Gastroesophageal sphincter (tissue), 4 donors: ENCODE measurements at regions not wholly inside any gene's neighbourhood (a gene's known extent, or its start where the extent isn't known, plus 50 kb on each side); places are given as distances from the start of the nearest gene placed in this dataset.
A peak's percentile ranks its signal among the peaks of the same experiment; 100 is the strongest.
"Not testable (repeated sequence)": the region's sequence is repeated elsewhere in the genome, so short reads cannot be mapped to it uniquely, and the experiment has no call there.

ENCODE experiments used
- ATAC-seq: fragments of 150-250 bp; one replicate; pipeline ENCODE4 v1.9.1; 2016; ENCODE audit warnings: mild to moderate bottlenecking, moderate library complexity
- H3K27ac ChIP-seq, 4 donors: fragments of 200-600 bp; sonication (generic) in 3 of 4; 1 replicate in 3 of 4; 2 replicates in 1 of 4; pipeline ENCODE4 v1.5.1; 2016 to 2019
- H3K27me3 ChIP-seq: fragments of 200-600 bp; sonication (generic); one replicate; pipeline ENCODE4 v1.5.1; 2019
- H3K36me3 ChIP-seq, 2 donors: fragments of 200-600 bp; sonication (generic); one replicate each; pipeline ENCODE4 v1.5.1; 2019; ENCODE audit warnings: control low read depth in 1 of 2
- H3K4me1 ChIP-seq, 3 donors: fragments of 200-600 bp; sonication (generic); 1 replicate in 2 of 3; 2 replicates in 1 of 3; pipeline ENCODE4 v1.5.1; 2016 to 2019; ENCODE audit warnings: control low read depth in 2 of 3
- H3K4me3 ChIP-seq, 2 donors: fragments of 200-600 bp; sonication (generic); one replicate each; pipeline ENCODE4 v1.5.1; 2019; ENCODE audit warnings: mild to moderate bottlenecking in 1 of 2, moderate library complexity in 1 of 2
- H3K9me3 ChIP-seq, 3 donors: fragments of 200-600 bp; sonication (generic); one replicate each; pipeline ENCODE4 v1.5.1; 2017 to 2019; ENCODE audit warnings: control low read depth in 2 of 3
- WGBS, 2 donors: methylation state at CpG; one replicate each; pipeline ENCODE4 v1.1.5; 2018; ENCODE audit warnings: low coverage in 1 of 2; 5-methylcytosine and 5-hydroxymethylcytosine counted together
- TF ChIP-seq, protein P1 (sequence below), 4 experiments: fragments of 200-600 bp in 2 of 4; fragments of 450-650 bp in 2 of 4; sonication (generic) in 1 of 4; IDR thresholded peaks; one replicate each; pipeline ENCODE4 v1.5.1; 2017 to 2019; ENCODE audit warnings: antibody characterized with exemption in 4 of 4, mild to moderate bottlenecking in 2 of 4, moderate library complexity in 2 of 4

DNA sequence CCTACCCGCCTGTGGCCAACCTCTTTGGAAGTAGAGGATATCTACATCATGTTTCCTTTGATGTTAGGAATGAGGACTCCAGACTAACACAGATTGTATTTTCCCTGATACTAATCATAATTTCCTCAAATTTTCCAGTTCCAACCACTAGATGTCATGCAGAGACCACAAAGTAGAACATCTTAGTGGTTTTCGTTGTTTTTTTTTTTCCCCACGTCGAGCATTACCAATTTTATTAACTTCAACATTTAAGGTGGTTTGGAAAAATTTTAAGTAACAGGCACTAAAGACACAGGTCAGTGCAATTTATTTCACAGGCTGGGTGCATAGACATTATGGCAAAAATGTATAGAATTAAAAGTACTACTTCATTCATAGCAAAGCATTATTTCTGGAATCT, 280.1 kb downstream of the ANKRD30B start:
- TF ChIP-seq, protein P1, sequence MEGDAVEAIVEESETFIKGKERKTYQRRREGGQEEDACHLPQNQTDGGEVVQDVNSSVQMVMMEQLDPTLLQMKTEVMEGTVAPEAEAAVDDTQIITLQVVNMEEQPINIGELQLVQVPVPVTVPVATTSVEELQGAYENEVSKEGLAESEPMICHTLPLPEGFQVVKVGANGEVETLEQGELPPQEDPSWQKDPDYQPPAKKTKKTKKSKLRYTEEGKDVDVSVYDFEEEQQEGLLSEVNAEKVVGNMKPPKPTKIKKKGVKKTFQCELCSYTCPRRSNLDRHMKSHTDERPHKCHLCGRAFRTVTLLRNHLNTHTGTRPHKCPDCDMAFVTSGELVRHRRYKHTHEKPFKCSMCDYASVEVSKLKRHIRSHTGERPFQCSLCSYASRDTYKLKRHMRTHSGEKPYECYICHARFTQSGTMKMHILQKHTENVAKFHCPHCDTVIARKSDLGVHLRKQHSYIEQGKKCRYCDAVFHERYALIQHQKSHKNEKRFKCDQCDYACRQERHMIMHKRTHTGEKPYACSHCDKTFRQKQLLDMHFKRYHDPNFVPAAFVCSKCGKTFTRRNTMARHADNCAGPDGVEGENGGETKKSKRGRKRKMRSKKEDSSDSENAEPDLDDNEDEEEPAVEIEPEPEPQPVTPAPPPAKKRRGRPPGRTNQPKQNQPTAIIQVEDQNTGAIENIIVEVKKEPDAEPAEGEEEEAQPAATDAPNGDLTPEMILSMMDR (IDR thresholded peaks at IDR 0.05): peak in 1 of 4 experiments; percentile 33
- WGBS, 2 donors: 11 to 33% methylated on average over 1 to 4 of the region's 4 CpGs
- H3K36me3 ChIP-seq, H3K4me3 ChIP-seq, H3K4me1 ChIP-seq, H3K27ac ChIP-seq, H3K27me3 ChIP-seq, ATAC-seq, H3K9me3 ChIP-seq: not testable (repeated sequence)

DNA sequence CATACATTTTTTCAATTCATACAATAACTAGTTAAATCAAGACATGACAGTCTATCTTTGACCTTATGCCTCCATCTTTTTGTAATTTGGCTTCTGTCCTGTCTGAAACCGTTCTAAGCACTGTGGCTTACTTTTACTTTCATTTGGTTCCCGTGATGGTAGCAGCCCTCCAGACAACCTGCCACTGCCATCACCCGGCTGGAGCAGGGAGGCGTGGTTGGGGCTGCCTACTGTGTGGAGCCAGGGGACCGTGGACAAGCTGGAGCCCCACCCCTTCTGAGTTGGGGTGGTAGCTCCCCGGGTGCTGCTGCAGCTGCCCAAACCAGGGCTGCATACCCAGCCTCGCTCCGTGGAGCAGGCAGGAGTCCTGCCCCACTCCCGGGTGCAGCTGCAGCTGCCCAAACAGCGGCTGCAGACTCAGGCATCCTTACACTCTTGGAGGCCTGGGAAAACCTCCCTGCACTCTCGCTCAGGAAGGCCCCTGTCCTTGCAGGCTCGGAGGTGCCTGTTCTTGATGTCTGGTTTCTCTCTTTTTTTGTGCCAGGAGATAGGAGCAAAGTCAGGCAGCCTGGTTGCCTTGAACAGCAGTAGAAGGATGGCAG, 312.4 kb downstream of the ANKRD30B start:
- H3K4me1 ChIP-seq, H3K9me3 ChIP-seq, ATAC-seq, H3K36me3 ChIP-seq, H3K27ac ChIP-seq, H3K4me3 ChIP-seq, H3K27me3 ChIP-seq: not testable (repeated sequence)
- WGBS, 2 donors: 50% methylated on average over 1 of the region's 12 CpGs; no CpG with 5 or more reads in 1 of the 2 donors

DNA sequence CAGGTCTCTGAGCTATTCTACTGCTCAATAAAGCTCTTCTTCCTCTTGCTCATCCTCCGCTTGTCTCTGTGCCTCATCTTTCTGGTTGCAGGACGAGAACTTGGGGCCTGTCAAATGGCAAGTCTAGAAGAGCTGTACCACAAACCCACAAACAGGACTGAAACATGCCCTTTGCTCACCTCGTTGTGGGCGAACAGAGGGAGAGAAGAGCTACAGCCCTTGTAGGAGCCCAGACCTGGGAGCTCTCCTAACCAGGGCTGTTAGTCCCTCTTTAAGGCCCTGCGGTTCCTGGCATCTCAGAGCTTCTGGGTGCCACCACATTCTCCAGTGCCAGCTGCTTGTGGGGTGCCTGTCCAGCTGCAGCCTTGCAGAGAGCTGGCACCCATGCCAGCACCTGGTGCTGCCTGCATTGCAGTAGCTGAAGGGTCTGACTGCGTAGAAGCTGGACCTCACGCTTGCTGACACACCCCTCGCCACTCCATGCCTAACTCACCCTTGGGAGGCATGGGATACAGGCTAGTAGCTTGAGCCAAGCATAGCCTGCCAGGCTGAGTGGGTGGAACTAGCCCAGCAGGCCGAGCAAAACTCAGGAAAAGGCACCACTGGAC, 313.4 kb downstream of the ANKRD30B start:
- H3K27ac ChIP-seq, H3K4me1 ChIP-seq, H3K36me3 ChIP-seq, H3K9me3 ChIP-seq, H3K4me3 ChIP-seq, H3K27me3 ChIP-seq, ATAC-seq: not testable (repeated sequence)
- 40 to 100% methylated on average over 1 to 2 of the region's 9 CpGs for WGBS, 2 donors

DNA sequence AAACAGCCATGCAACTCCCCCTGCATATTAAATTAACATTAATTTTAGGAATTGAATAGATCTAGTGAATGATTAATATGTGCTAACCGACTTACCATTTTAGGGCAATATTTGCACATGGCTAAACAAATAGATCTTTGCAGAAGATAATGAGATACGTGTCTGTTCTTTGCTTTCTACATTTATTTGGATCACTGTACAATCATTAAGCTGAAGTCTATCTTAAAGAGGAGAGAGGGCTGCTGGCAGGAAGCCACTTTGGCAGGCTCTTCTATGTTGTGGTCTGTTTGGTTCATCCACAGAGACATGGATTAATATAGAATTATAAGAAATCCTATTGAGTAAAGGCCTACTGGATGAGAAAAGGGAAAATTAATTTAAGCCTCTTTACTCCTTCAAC, 318.5 kb downstream of the ANKRD30B start:
- H3K27me3 ChIP-seq, H3K4me1 ChIP-seq, H3K4me3 ChIP-seq, H3K27ac ChIP-seq, H3K36me3 ChIP-seq, ATAC-seq, H3K9me3 ChIP-seq: not testable (repeated sequence)
- WGBS, 2 donors: 48 to 54% methylated on average over 2 of the region's 2 CpGs

DNA sequence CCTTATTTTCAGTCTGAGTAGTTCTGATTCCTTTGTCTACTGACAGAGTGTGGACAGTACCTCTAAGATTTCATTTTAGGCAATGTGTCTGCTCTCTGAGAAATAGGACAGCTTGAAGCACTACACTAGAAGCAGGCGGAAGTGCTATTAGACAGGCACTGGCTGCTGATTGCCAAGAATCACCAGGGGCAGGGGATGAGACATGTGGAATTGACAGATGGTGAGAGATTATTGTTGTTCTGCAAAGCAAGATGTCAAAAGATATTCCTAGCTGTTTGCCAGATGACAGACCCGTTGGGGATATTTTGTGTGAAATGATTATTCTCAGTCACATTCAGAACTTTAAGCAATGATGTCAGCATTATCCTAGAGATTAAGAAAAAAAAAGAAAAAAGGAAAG, 323.3 kb downstream of the ANKRD30B start:
- not testable (repeated sequence) for ATAC-seq, H3K27ac ChIP-seq
- no CpG with 5 or more reads among the region's 2 CpGs for WGBS, 2 donors

More for the DNA sequence above, 323.3 kb downstream of the ANKRD30B start:
- not testable (repeated sequence) for H3K4me1 ChIP-seq, H3K36me3 ChIP-seq, H3K27me3 ChIP-seq, H3K4me3 ChIP-seq, H3K9me3 ChIP-seq
